Loucy (cell line): ENCODE measurements at regions not wholly inside any gene's neighbourhood (a gene's known extent, or its start where the extent isn't known, plus 50 kb on each side); places are given as distances from the start of the nearest gene placed in this dataset.

Source experiments
- CTCF ChIP-seq: fragments of 200-600 bp; sonication (generic); conservative IDR thresholded peaks from 2 replicates; pipeline ENCODE4 v1.5.1; 2014; ENCODE audit warnings: mild to moderate bottlenecking, antibody characterized with exemption, low read length
- EZH2phosphoT487 ChIP-seq: fragments of 200-600 bp; IDR thresholded peaks from 2 replicates; pipeline ENCODE4 v1.6.1; 2018; ENCODE audit warnings: antibody characterized with exemption, mild to moderate bottlenecking, moderate library complexity, borderline replicate concordance

GRCh38 chr12:105888696-105889095, 250.1 kb downstream of the NUAK1 start:
- TF ChIP-seq CTCF: no peak
- TF ChIP-seq EZH2phosphoT487: no peak
